ENCODE measurements at regions not wholly inside any gene's neighbourhood (a gene's known extent, or its start where the extent isn't known, plus 50 kb on each side); places are given as distances from the start of the nearest gene placed in this dataset.
"Not testable (repeated sequence)": the region's sequence is repeated elsewhere in the genome, so short reads cannot be mapped to it uniquely, and the experiment has no call there.

DNA sequence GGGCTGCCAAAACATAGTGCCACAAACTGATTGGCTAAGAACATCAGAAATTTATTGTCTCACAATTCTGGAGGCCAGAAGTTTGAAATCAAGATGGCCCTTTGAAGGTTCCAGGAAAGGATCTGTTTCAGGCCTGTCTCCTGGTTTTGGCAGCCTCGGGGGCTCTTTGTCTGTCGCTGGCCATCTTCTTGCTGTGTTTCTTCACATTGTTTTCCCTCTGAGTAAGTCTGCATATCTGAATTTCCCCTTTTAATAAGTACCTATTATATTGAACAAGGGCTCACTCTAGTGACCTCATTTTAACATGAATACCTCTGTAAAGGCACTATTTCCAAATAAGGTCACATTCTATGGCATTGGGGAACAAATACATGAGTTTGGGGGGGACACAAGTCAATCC is 467.1 kb upstream of the MGAT4C start:
- H3K4me3 ChIP-seq (ENCODE audit: low read depth, low read length) = no peak overlapping the region
- TF ChIP-seq, protein P1, sequence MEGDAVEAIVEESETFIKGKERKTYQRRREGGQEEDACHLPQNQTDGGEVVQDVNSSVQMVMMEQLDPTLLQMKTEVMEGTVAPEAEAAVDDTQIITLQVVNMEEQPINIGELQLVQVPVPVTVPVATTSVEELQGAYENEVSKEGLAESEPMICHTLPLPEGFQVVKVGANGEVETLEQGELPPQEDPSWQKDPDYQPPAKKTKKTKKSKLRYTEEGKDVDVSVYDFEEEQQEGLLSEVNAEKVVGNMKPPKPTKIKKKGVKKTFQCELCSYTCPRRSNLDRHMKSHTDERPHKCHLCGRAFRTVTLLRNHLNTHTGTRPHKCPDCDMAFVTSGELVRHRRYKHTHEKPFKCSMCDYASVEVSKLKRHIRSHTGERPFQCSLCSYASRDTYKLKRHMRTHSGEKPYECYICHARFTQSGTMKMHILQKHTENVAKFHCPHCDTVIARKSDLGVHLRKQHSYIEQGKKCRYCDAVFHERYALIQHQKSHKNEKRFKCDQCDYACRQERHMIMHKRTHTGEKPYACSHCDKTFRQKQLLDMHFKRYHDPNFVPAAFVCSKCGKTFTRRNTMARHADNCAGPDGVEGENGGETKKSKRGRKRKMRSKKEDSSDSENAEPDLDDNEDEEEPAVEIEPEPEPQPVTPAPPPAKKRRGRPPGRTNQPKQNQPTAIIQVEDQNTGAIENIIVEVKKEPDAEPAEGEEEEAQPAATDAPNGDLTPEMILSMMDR (IDR thresholded peaks at IDR 0.05; ENCODE audit: borderline replicate concordance, insufficient read depth, low read depth, low read length) = no peak

DNA sequence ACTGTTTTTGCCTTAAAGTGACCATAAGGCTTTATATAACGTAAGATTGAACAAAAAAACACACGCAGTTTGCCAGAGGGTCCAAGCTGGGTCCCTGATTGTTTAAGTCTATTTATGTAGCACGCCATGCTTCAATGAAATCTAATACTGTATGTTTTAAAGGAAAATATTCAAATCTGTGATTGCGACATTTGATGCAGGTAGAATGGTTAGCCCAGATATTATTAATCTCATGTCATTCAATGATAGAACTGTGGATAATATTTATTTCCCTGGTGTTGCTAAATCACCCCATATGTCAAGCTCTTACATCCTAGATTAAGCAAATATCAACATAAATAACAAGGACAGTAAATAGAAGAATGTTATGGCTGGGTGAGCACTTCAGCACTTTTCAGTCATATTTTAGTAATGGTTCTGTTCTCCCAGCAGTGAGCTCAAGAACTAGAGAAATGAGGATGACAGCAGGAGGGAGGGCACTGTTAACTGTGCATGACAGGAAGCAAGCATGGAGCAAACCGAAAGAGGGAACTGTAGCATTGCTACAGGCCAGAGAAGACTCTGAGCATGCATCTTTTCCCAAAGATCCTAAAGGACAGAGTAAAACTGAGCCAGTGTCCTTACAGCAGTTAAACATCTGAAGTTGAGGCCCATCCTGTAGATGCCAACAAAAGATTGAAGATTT is 465.7 kb upstream of the MGAT4C start:
- TF ChIP-seq, protein P1 (IDR thresholded peaks at IDR 0.05; ENCODE audit: borderline replicate concordance, insufficient read depth, low read depth, low read length) = no peak
- no peak overlapping the region for H3K4me3 ChIP-seq (ENCODE audit: low read depth, low read length)

DNA sequence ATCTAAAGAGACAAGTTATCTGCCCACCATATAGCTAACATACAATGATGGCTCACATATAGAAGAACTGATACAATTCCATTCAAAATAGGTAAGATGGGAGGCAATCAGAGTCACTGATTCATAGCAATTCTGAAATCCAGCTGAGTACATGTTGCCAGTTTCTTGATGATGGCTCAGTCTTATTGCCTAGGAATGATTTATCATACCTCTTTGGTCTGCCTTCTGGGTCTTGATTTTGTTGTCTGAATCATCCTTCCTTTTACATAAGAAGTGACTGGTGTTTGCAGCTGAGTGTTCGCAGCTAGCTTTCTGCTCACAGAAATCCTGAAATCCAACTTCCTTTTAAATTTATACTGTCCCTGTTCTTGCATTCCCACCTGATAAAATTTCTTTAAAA is 463.2 kb upstream of the MGAT4C start:
- TF ChIP-seq, protein P1 (IDR thresholded peaks at IDR 0.05; ENCODE audit: borderline replicate concordance, insufficient read depth, low read depth, low read length) = no peak
- H3K4me3 ChIP-seq (ENCODE audit: low read depth, low read length) = no peak overlapping the region

DNA sequence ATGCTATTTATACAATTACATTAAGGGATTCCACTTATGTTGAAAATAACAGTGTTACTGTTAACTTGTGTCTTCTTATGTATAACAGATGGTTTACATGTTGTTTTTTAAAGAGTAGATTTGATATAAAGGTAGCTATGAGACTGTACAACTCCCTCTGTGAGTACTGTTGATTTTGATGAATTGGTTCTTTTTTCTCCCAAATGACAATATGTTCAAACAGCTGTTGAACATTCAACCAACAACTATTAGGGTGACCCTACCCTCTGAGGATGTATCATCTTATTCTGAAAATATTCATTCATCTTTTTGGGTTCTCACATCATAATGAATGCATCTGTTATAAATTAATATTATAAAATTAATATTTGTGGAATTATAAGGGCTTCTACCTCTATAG is 456.9 kb upstream of the MGAT4C start:
- H3K4me3 ChIP-seq (ENCODE audit: low read depth, low read length) = no peak overlapping the region
- TF ChIP-seq, protein P1 (IDR thresholded peaks at IDR 0.05; ENCODE audit: borderline replicate concordance, insufficient read depth, low read depth, low read length) = no peak

DNA sequence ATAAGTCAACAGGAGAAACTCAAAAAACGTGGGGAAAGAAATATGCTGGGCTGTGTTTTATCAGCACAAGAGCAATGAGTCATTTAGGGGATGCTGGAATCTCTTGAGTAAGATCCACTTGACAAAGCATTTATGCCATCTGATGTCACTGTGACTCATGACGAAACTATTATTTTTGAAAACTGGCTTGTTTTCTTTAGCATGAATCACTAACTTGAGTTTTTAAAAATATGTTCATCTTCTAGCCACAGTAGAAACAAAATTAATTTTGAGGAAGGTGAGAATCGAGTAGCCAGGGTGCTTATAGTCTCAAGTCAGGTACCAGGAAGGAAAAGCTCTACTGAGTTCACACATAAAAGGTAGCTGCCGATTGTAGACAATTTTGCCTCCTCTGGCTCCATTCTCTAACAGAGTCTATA is 456.2 kb upstream of the MGAT4C start:
- TF ChIP-seq, protein P1 (IDR thresholded peaks at IDR 0.05; ENCODE audit: borderline replicate concordance, insufficient read depth, low read depth, low read length) = no peak
- no peak overlapping the region for H3K4me3 ChIP-seq (ENCODE audit: low read depth, low read length)

DNA sequence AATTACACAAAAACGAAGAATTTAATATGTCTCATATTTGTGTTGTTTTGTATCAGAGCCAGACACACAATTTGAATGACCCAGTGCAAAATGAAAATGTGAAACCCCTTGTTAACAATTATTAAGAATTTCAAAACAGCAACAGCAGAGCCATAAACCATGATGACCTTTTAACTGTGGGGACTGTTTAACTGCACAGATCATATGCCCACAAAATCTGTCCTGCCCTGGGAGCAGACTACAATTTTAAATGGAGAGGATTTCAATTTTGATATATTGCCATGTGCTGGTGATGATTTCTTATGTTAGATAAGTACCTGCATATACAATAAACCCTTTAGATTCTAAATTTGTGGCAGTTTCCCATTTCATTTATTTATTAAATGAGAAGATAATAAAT is 455.5 kb upstream of the MGAT4C start:
- no peak overlapping the region for H3K4me3 ChIP-seq (ENCODE audit: low read depth, low read length)
- TF ChIP-seq, protein P1 (IDR thresholded peaks at IDR 0.05; ENCODE audit: borderline replicate concordance, insufficient read depth, low read depth, low read length) = no peak

DNA sequence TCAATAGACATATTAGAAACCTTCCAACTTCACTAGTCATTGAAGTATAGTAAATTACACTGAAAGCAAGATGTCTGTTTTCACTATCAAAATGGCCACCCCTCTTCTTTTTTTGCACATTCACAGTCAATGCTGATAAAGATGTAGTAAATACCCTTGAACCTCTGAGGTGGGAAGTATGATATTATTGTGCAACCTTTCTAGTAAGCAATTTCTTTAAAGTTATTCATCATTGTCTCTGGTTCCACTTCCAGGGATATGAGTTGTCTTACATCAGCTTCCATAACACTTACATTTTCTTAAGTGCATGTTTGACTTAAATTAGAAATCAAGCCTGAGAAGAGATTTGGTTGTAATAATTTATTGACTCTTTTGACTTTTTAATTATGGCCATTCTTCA is 453.9 kb upstream of the MGAT4C start:
- TF ChIP-seq, protein P1 (IDR thresholded peaks at IDR 0.05; ENCODE audit: borderline replicate concordance, insufficient read depth, low read depth, low read length) = no peak
- no peak overlapping the region for H3K4me3 ChIP-seq (ENCODE audit: low read depth, low read length)

DNA sequence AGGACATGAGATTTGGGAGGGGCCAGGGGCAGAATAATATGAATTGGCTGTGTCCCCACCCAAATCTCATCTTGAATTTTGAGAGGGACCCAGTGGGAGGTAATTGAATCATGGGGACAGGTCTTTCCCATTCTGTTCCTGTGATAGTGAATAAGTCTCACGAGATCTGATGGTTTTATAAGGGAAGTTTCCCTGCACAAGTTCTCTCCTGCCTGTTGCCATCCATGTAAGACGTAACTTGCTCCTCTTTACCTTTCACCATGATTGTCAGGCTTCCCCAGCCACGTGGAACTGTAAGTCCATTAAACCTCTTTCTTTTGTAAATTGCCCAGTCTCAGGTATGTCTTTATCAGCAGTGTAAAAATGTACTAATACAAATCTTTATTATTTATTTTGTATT is 452.8 kb upstream of the MGAT4C start:
- not testable (repeated sequence) for H3K4me3 ChIP-seq (ENCODE audit: low read depth, low read length)

Measured in GM12875 (cell line).